GM12892 (cell line): ENCODE measurements at regions not wholly inside any gene's neighbourhood (a gene's known extent, or its start where the extent isn't known, plus 50 kb on each side); places are given as distances from the start of the nearest gene placed in this dataset.

Experiments used
- POLR2A ChIP-seq: IDR thresholded peaks from 2 replicates; pipeline ENCODE4 v1.6.1; 2011; ENCODE audit warnings: low read depth, low read length, control low read depth
- POLR2AphosphoS5 ChIP-seq: IDR thresholded peaks from 2 replicates; pipeline ENCODE4 v1.6.1; 2011; ENCODE audit warnings: low read depth, low read length, control low read depth
- TAF1 ChIP-seq: IDR thresholded peaks from 2 replicates; pipeline ENCODE4 v1.6.1; 2011; ENCODE audit warnings: low read depth, mild to moderate bottlenecking, control low read depth, low read length, borderline replicate concordance

- TF ChIP-seq POLR2A (no peak), POLR2AphosphoS5 (no peak), TAF1 (no peak)
Observed at GRCh38 chr12:74892057-74892633, 317.5 kb downstream of the KCNC2 start.
